ENCODE measurements at regions not wholly inside any gene's neighbourhood (a gene's known extent, or its start where the extent isn't known, plus 50 kb on each side); places are given as distances from the start of the nearest gene placed in this dataset.

GRCh38 chr13:34356686-34357434 is 538.9 kb downstream of the RFC3 start:
- Mint-ChIP-seq H3K4me1 (ENCODE audit: insufficient read depth, unreplicated experiment) (peaks cover 30% of the 10 kb centered on the region), H3K4me3 (ENCODE audit: unreplicated experiment) (no peak overlapping the region), H3K27me3 (ENCODE audit: insufficient read depth, unreplicated experiment) (no peaks in the 10 kb centered on the region), H3K36me3 (ENCODE audit: insufficient read depth, unreplicated experiment) (no peaks in the 10 kb centered on the region), H3K9me3 (ENCODE audit: unreplicated experiment) (no peaks in the 10 kb centered on the region), H3K27ac (ENCODE audit: low read depth, unreplicated experiment) (peak overlapping the region; percentile 46)
- CTCF ChIA-PET = no interaction called here
- BruUV-seq (replicated peaks) = no TSS peak
- no peak for DNase-seq (ENCODE audit: unreplicated experiment)
- intact Hi-C loops (cut with micrococcal nuclease) = no loop called here
- no peak for TF ChIP-seq CTCF (IDR thresholded peaks at IDR 0.05; ENCODE audit: unreplicated experiment)
- POLR2A ChIA-PET = no interaction called here

- no peak overlapping the region for H3K4me3 Mint-ChIP-seq (ENCODE audit: unreplicated experiment)
- no peaks in the 10 kb centered on the region for H3K9me3 Mint-ChIP-seq (ENCODE audit: unreplicated experiment)
- intact Hi-C loops (cut with micrococcal nuclease) = no loop called here
- peak; percentile 50 for DNase-seq (ENCODE audit: unreplicated experiment)
- H3K27ac Mint-ChIP-seq (ENCODE audit: low read depth, unreplicated experiment) = peak overlapping the region; percentile 46
- ChIA-PET CTCF (no interaction called here), POLR2A (no interaction called here)
- H3K4me1 Mint-ChIP-seq (ENCODE audit: insufficient read depth, unreplicated experiment) = peaks cover 30% of the 10 kb centered on the region
- H3K36me3 Mint-ChIP-seq (ENCODE audit: insufficient read depth, unreplicated experiment) = no peaks in the 10 kb centered on the region
- TF ChIP-seq CTCF (IDR thresholded peaks at IDR 0.05; ENCODE audit: unreplicated experiment) = no peak
- no peaks in the 10 kb centered on the region for H3K27me3 Mint-ChIP-seq (ENCODE audit: insufficient read depth, unreplicated experiment)
- BruUV-seq (replicated peaks) = no TSS peak
These were observed 539.7 kb downstream of the RFC3 start for GRCh38 chr13:34357435-34358232.

- H3K27ac Mint-ChIP-seq (ENCODE audit: low read depth, unreplicated experiment) = peak overlapping the region; percentile 61
- no peaks in the 10 kb centered on the region for H3K36me3 Mint-ChIP-seq (ENCODE audit: insufficient read depth, unreplicated experiment)
- no peaks in the 10 kb centered on the region for H3K9me3 Mint-ChIP-seq (ENCODE audit: unreplicated experiment)
- H3K27me3 Mint-ChIP-seq (ENCODE audit: insufficient read depth, unreplicated experiment) = no peaks in the 10 kb centered on the region
- intact Hi-C loops (cut with micrococcal nuclease) = no loop called here
- H3K4me1 Mint-ChIP-seq (ENCODE audit: insufficient read depth, unreplicated experiment) = peaks cover 30% of the 10 kb centered on the region
- ChIA-PET CTCF (interaction anchor here (0.6 kb wide), 1 partner anchor 432 kb away, joined by 3 read pairs; no protein-coding TSS in a partner anchor), POLR2A (interaction anchor here (0.7 kb wide), 1 partner anchor 341 kb away, joined by 3 read pairs; no protein-coding TSS in a partner anchor)
- peak; percentile 48 for DNase-seq (ENCODE audit: unreplicated experiment)
- BruUV-seq (replicated peaks) = no TSS peak
- no peak overlapping the region for H3K4me3 Mint-ChIP-seq (ENCODE audit: unreplicated experiment)
- TF ChIP-seq CTCF (IDR thresholded peaks at IDR 0.05; ENCODE audit: unreplicated experiment) = no peak
These were observed 541.0 kb downstream of the RFC3 start for GRCh38 chr13:34358811-34359513.

- no TSS peak for BruUV-seq (replicated peaks)
- ChIA-PET CTCF (interaction anchor here (0.6 kb wide), 1 partner anchor 330 kb away, joined by 3 read pairs; no protein-coding TSS in a partner anchor), POLR2A (no interaction called here)
- Mint-ChIP-seq H3K27ac (ENCODE audit: low read depth, unreplicated experiment) (peak overlapping the region; percentile 85), H3K4me3 (ENCODE audit: unreplicated experiment) (no peak overlapping the region), H3K9me3 (ENCODE audit: unreplicated experiment) (no peaks in the 10 kb centered on the region), H3K36me3 (ENCODE audit: insufficient read depth, unreplicated experiment) (no peaks in the 10 kb centered on the region), H3K4me1 (ENCODE audit: insufficient read depth, unreplicated experiment) (peaks cover 30% of the 10 kb centered on the region), H3K27me3 (ENCODE audit: insufficient read depth, unreplicated experiment) (no peaks in the 10 kb centered on the region)
- no peak for DNase-seq (ENCODE audit: unreplicated experiment)
- no peak for TF ChIP-seq CTCF (IDR thresholded peaks at IDR 0.05; ENCODE audit: unreplicated experiment)
- intact Hi-C loops (cut with micrococcal nuclease) = no loop called here
These were observed 542.8 kb downstream of the RFC3 start for GRCh38 chr13:34360702-34361101.

All from MCF 10A (cell line).